ENCODE measurements at regions not wholly inside any gene's neighbourhood (a gene's known extent, or its start where the extent isn't known, plus 50 kb on each side); places are given as distances from the start of the nearest gene placed in this dataset.

- no peak overlapping the region for H3K4ac ChIP-seq (ENCODE audit: low read depth, low read length)
- no peaks in the 10 kb centered on the region for H3K23me2 ChIP-seq (ENCODE audit: insufficient read length, low read depth, low read length, poor library complexity, severe bottlenecking)
- no peak overlapping the region for H3T11ph ChIP-seq (ENCODE audit: low read length)
- H2BK15ac ChIP-seq (ENCODE audit: low read depth, low read length) = no peak overlapping the region
- no peak overlapping the region for H3K27ac Mint-ChIP-seq
- WGBS (ENCODE audit: extremely low coverage, insufficient read length, low lambda C conversion rate) = no CpG with 5 or more reads among the region's 2 CpGs
- H3K36me3 Mint-ChIP-seq (ENCODE audit: insufficient read depth in 1 of 3, low read depth in 3 of 3) = no peaks in the 10 kb centered on the region
- no peak overlapping the region for H2AFZ ChIP-seq (ENCODE audit: low read length)
- H3K56ac ChIP-seq (ENCODE audit: insufficient read length, low read depth, low read length) = no peak overlapping the region
- no peaks in the 10 kb centered on the region for H3K79me2 ChIP-seq (ENCODE audit: insufficient read depth, low read length)
- H3K79me1 ChIP-seq (ENCODE audit: insufficient read depth, low read depth, low read length, poor library complexity, severe bottlenecking) = no peaks in the 10 kb centered on the region
- H3K27me3 ChIP-seq (ENCODE audit: insufficient read depth, low read length) = no peaks in the 10 kb centered on the region
- TF ChIP-seq, protein P1, sequence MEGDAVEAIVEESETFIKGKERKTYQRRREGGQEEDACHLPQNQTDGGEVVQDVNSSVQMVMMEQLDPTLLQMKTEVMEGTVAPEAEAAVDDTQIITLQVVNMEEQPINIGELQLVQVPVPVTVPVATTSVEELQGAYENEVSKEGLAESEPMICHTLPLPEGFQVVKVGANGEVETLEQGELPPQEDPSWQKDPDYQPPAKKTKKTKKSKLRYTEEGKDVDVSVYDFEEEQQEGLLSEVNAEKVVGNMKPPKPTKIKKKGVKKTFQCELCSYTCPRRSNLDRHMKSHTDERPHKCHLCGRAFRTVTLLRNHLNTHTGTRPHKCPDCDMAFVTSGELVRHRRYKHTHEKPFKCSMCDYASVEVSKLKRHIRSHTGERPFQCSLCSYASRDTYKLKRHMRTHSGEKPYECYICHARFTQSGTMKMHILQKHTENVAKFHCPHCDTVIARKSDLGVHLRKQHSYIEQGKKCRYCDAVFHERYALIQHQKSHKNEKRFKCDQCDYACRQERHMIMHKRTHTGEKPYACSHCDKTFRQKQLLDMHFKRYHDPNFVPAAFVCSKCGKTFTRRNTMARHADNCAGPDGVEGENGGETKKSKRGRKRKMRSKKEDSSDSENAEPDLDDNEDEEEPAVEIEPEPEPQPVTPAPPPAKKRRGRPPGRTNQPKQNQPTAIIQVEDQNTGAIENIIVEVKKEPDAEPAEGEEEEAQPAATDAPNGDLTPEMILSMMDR (conservative IDR thresholded peaks at IDR 0.05) = no peak
- no peak overlapping the region for H2BK12ac ChIP-seq (ENCODE audit: insufficient read length, low read depth, low read length)
- H3K4me1 ChIP-seq (ENCODE audit: insufficient read depth, low read length) = no peaks in the 10 kb centered on the region
- no peak overlapping the region for H4K8ac ChIP-seq (replicated peaks; ENCODE audit: insufficient read length, low read depth, low read length)
- no peaks in the 10 kb centered on the region; the same call in 1 of the 2 replicates for H3K27me3 Mint-ChIP-seq (ENCODE audit: low read depth)
- no peak overlapping the region for H2BK5ac ChIP-seq (ENCODE audit: insufficient read length, low read length)
- H3K9me3 Mint-ChIP-seq = no peaks in the 10 kb centered on the region
- H3K14ac ChIP-seq (ENCODE audit: insufficient read depth, low read length) = no peak overlapping the region
- no peak overlapping the region for H2BK120ac ChIP-seq (ENCODE audit: low read depth, low read length, poor library complexity, severe bottlenecking)
- DNase-seq = no peak
- no peaks in the 10 kb centered on the region for H3K9me3 ChIP-seq (ENCODE audit: control insufficient read depth, low read depth, low read length)
- no peak overlapping the region for H3K4me3 Mint-ChIP-seq
- H3K4me2 ChIP-seq (ENCODE audit: insufficient read depth, insufficient read length, low read length) = no peak overlapping the region
- no peak overlapping the region for H3K23ac ChIP-seq (ENCODE audit: insufficient read length, low read depth, low read length)
- H3K27ac ChIP-seq (ENCODE audit: insufficient read length, low read depth, low read length) = no peak overlapping the region
- no peaks in the 10 kb centered on the region for H3K4me1 Mint-ChIP-seq
- no peak overlapping the region for H4K91ac ChIP-seq (ENCODE audit: insufficient read length, low read depth, low read length)
- no peak overlapping the region for H2AK5ac ChIP-seq (ENCODE audit: insufficient read length, low read length)
- H4K5ac ChIP-seq (ENCODE audit: insufficient read length, low read depth, low read length) = no peak overlapping the region
- no peak overlapping the region for H3K9ac ChIP-seq (ENCODE audit: extremely low read depth, insufficient read length, low read length)
- H4K20me1 ChIP-seq (ENCODE audit: control insufficient read depth, insufficient read depth, insufficient read length) = no peaks in the 10 kb centered on the region
- no peak overlapping the region for H3K18ac ChIP-seq (ENCODE audit: insufficient read length, low read depth, low read length)
- no peak overlapping the region for H2BK20ac ChIP-seq (ENCODE audit: low read depth, low read length, poor library complexity, severe bottlenecking)
Observed at GRCh38 chr9:108356806-108357205, 499.0 kb downstream of the ACTL7B start.
